WI38 (cell line): ENCODE measurements at regions not wholly inside any gene's neighbourhood (a gene's known extent, or its start where the extent isn't known, plus 50 kb on each side); places are given as distances from the start of the nearest gene placed in this dataset.

Experiments
- H3K4me3 ChIP-seq: 2 replicates; pipeline ENCODE4 v1.5.1; 2011; ENCODE audit warnings: low read depth, mild to moderate bottlenecking, control low read depth, low read length
- CTCF ChIP-seq: IDR thresholded peaks from 2 replicates; pipeline ENCODE4 v1.5.1; 2012; ENCODE audit warnings: low read depth, mild to moderate bottlenecking, control low read depth, low read length

- TF ChIP-seq CTCF = no peak
- H3K4me3 ChIP-seq = no peak overlapping the region
Measured at GRCh38 chr21:27257226-27257625, 290.3 kb upstream of the ADAMTS5 start.

DNA sequence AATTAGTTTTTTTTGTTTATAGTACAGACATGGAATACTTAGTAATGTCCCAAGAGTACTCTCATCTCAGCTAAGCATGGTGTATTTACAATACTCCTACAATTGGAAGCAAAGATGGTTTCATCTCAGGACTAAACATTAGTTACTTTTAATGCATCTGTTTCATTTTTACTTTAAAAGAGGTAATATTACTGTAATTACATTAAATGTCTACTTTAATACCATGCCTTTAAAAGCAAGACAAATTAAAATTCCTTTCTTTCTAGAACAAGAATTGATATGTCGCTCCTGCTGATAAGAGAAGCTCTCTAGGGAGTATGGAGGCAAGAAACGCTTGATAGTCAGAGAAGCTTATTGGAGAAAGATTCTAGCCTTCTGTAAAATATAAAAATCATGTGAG is 284.9 kb upstream of the ADAMTS5 start:
- TF ChIP-seq CTCF = no peak
- H3K4me3 ChIP-seq = no peak overlapping the region

GRCh38 chr21:27250366-27250765 is 283.5 kb upstream of the ADAMTS5 start:
- TF ChIP-seq CTCF = no peak
- H3K4me3 ChIP-seq = no peak overlapping the region

DNA sequence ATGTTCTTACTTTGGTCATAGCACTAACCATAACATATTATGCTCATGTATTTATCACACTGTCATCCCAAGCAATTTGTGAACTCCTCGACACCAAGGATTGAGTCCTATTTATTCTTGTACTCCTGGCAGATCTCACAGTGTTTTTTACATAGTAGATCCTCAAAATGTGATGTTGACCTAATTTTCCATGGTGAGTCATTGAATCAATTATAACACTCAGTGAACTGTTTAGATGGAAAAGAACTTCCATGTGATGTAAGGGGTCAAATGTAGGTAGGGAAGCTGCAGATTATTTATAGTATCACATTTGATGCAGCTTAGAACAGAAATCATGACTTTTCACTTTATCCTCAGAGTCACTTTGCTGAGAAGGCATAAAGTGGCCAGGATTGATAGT is 281.9 kb upstream of the ADAMTS5 start:
- TF ChIP-seq CTCF = no peak
- H3K4me3 ChIP-seq = no peak overlapping the region

GRCh38 chr21:27246741-27247140 is 279.9 kb upstream of the ADAMTS5 start:
- H3K4me3 ChIP-seq = no peak overlapping the region

DNA sequence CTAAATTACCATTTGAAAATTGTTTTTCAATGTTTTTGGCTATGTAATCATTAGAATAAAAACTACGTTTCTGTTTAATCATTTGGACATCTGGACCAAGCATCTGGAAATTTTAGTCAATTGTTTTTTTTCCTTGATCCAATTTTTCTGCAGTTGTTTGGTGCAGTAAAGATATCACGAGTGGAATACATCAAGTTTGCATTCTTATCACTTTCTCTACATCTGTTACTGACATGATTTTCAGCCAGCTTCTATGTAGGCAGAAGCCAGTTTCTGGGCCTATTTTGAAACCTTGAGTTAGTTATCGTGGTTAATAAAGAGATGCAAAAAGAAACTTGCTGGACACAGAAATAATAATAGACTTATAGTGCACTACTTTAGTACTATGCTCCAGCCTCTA is 277.9 kb upstream of the ADAMTS5 start:
- no peak overlapping the region for H3K4me3 ChIP-seq
- TF ChIP-seq CTCF = no peak

More at GRCh38 chr21:27246741-27247140, 279.9 kb upstream of the ADAMTS5 start:
- TF ChIP-seq CTCF = no peak

DNA sequence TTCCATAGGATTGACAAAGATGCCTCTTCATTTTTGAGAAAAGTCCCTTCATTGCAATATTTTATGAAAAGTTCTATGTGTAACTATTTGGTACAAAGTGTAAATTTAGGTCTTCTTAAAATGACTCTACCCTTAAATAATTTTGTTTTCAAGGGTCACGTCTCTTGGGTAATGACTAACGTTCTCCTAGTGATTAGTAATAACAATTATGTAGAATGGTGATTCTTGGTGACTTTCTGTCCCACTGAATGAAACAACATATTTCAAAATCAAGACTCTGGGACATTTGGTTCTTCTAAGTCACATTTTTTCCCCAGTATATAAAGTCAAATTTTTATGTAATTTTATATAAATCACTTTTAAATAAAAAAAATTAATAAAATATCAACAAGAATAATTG is 277.5 kb upstream of the ADAMTS5 start:
- H3K4me3 ChIP-seq = no peak overlapping the region
- no peak for TF ChIP-seq CTCF
